Activated CD8-positive, alpha-beta memory T cell treated with anti-CD3 and anti-CD28 coated beads, Interleukin-2, amount 10 ng/mL, durations not matched to agents 7 days and 5 days (primary cell): ENCODE measurements at regions not wholly inside any gene's neighbourhood (a gene's known extent, or its start where the extent isn't known, plus 50 kb on each side); places are given as distances from the start of the nearest gene placed in this dataset.

Experiments used
- ATAC-seq: fragments of 150-1000 bp; cut with Tn5 transposase; one replicate; pipeline ENCODE4 v1.10.0; 2021; ENCODE audit warnings: moderate library complexity
- CTCF ChIA-PET: fragments of 350-600 bp; sonication (Branson Sonifier 250); formaldehyde crosslinking; loops from one replicate; lab custom pipeline; 2021; ENCODE audit warnings: antibody characterized with exemption; lab: Charles Lee
- DNase-seq: peaks from one replicate; pipeline ENCODE4 v3.0.0-alpha.2; 2020
- H3K27ac Mint-ChIP-seq: one replicate; pipeline ENCODE4 v1.8.0; 2021; ENCODE audit warnings: mild to moderate bottlenecking, mixed read lengths
- H3K27me3 Mint-ChIP-seq: one replicate; pipeline ENCODE4 v1.8.0; 2021; ENCODE audit warnings: mixed read lengths
- H3K36me3 Mint-ChIP-seq: one replicate; pipeline ENCODE4 v1.8.0; 2021; ENCODE audit warnings: mild to moderate bottlenecking, mixed read lengths
- H3K4me1 Mint-ChIP-seq: one replicate; pipeline ENCODE4 v1.8.0; 2021; ENCODE audit warnings: mixed read lengths
- H3K4me3 Mint-ChIP-seq: one replicate; pipeline ENCODE4 v1.8.0; 2021; ENCODE audit warnings: mild to moderate bottlenecking, moderate library complexity, mixed read lengths
- H3K9me3 Mint-ChIP-seq: one replicate; pipeline ENCODE4 v1.8.0; 2022; ENCODE audit warnings: low read depth, mixed read lengths

DNA sequence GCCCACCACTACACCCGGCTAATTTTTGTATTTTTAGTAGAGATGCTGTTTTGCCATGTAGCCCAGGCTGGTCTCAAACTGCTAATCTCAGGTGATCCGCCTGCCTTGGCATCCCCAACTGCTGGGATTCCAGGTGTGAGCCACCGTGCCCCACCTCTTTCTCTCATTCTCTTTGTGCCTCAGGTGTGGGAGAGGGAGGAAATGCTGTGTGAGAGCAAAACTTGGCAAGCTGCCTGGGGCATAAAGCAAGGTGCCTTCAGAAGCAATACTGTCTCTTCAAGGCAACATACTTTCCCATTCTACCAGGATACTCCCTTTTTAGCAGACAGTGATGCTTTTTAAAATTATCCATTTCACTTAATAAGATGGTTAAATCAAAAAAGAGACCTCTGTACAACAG is 53.2 kb upstream of the RFC3 start:
- no peak overlapping the region for H3K27ac Mint-ChIP-seq
- CTCF ChIA-PET = no interaction called here

GRCh38 chr13:33766329-33767123 is 51.4 kb upstream of the RFC3 start:
- Mint-ChIP-seq H3K4me1 (peaks cover 6% of the 10 kb centered on the region), H3K27me3 (peaks cover 19% of the 10 kb centered on the region), H3K9me3 (no peaks in the 10 kb centered on the region), H3K36me3 (peaks cover 4% of the 10 kb centered on the region), H3K4me3 (no peak overlapping the region), H3K27ac (no peak overlapping the region)
- ATAC-seq (no peak), DNase-seq (no peak)
- CTCF ChIA-PET = no interaction called here

More for the DNA sequence above, 53.2 kb upstream of the RFC3 start:
- H3K27me3 Mint-ChIP-seq = peaks cover 19% of the 10 kb centered on the region
- DNase-seq (no peak), ATAC-seq (no peak)
- no peak overlapping the region for H3K4me3 Mint-ChIP-seq
- no peaks in the 10 kb centered on the region for H3K9me3 Mint-ChIP-seq
- peaks cover 6% of the 10 kb centered on the region for H3K4me1 Mint-ChIP-seq
- H3K36me3 Mint-ChIP-seq = peaks cover 4% of the 10 kb centered on the region

- Mint-ChIP-seq H3K27ac (no peak overlapping the region), H3K4me1 (peaks cover 6% of the 10 kb centered on the region), H3K9me3 (no peaks in the 10 kb centered on the region), H3K27me3 (peaks cover 19% of the 10 kb centered on the region), H3K4me3 (no peak overlapping the region), H3K36me3 (peaks cover 4% of the 10 kb centered on the region)
- no peak for ATAC-seq
- DNase-seq = no peak
- CTCF ChIA-PET = no interaction called here
Measured at GRCh38 chr13:33767140-33767539, 50.8 kb upstream of the RFC3 start.
